Right atrium auricular region (tissue), 2 donors: ENCODE measurements at regions not wholly inside any gene's neighbourhood (a gene's known extent, or its start where the extent isn't known, plus 50 kb on each side); places are given as distances from the start of the nearest gene placed in this dataset.

Source experiments
- DNase-seq: peaks from one replicate; pipeline ENCODE4 v3.0.0-alpha.2; 2019; ENCODE audit warnings: low spot score
- H3K27ac ChIP-seq, 2 donors: fragments of 200-600 bp; sonication (generic); 1 replicate in 1 of 2; 2 replicates in 1 of 2; pipeline ENCODE4 v1.5.1; 2016 to 2019
- H3K27me3 ChIP-seq, 2 donors: fragments of 200-600 bp; sonication (generic); one replicate each; pipeline versions ENCODE4 v1.5.1 to v1.6.0; 2017 to 2019
- H3K36me3 ChIP-seq: fragments of 200-600 bp; sonication (generic); one replicate; pipeline ENCODE4 v1.5.1; 2016
- H3K4me1 ChIP-seq, 2 donors: fragments of 200-600 bp; sonication (generic); one replicate each; pipeline versions ENCODE4 v1.5.1 to v1.6.0; 2017 to 2019
- H3K4me3 ChIP-seq, 2 donors: fragments of 200-600 bp; sonication (generic); 1 replicate in 1 of 2; 2 replicates in 1 of 2; pipeline ENCODE4 v1.5.1; 2017 to 2019; ENCODE audit warnings: mild to moderate bottlenecking in 1 of 2, moderate library complexity in 1 of 2
- H3K9me3 ChIP-seq, 2 donors: fragments of 200-600 bp; sonication (generic); one replicate each; pipeline ENCODE4 v1.5.1; 2019
- CTCF ChIP-seq, 2 donors: fragments of 200-600 bp; sonication (generic); IDR thresholded peaks; one replicate each; pipeline ENCODE4 v1.5.1; 2019; ENCODE audit warnings: antibody characterized with exemption in 2 of 2

GRCh38 chr5:171619744-171620143, 165.9 kb upstream of the SMIM23 start:
- Histone ChIP-seq H3K4me1 (no peaks in the 10 kb centered on the region), H3K36me3 (no peaks in the 10 kb centered on the region), H3K27ac (no peak overlapping the region), H3K4me3 (no peak overlapping the region), H3K27me3 (no peaks in the 10 kb centered on the region), H3K9me3 (no peaks in the 10 kb centered on the region)
- TF ChIP-seq CTCF (IDR thresholded peaks at IDR 0.05) = no peak
- no peak for DNase-seq

GRCh38 chr5:171622010-171622409, 163.6 kb upstream of the SMIM23 start:
- Histone ChIP-seq H3K27me3 (no peaks in the 10 kb centered on the region), H3K27ac (no peak overlapping the region), H3K4me3 (no peak overlapping the region), H3K4me1 (no peaks in the 10 kb centered on the region), H3K36me3 (no peaks in the 10 kb centered on the region), H3K9me3 (no peaks in the 10 kb centered on the region)
- DNase-seq = no peak
- no peak for TF ChIP-seq CTCF (IDR thresholded peaks at IDR 0.05)

GRCh38 chr5:171623107-171623506, 162.5 kb upstream of the SMIM23 start:
- no peaks in the 10 kb centered on the region for H3K27me3 ChIP-seq
- H3K4me3 ChIP-seq = no peak overlapping the region
- DNase-seq = no peak
- H3K4me1 ChIP-seq = no peaks in the 10 kb centered on the region
- no peak overlapping the region for H3K27ac ChIP-seq
- TF ChIP-seq CTCF (IDR thresholded peaks at IDR 0.05) = no peak
- H3K36me3 ChIP-seq = no peaks in the 10 kb centered on the region
- no peaks in the 10 kb centered on the region for H3K9me3 ChIP-seq

GRCh38 chr5:171623551-171624097, 162.0 kb upstream of the SMIM23 start:
- DNase-seq = no peak
- Histone ChIP-seq H3K27me3 (no peaks in the 10 kb centered on the region), H3K9me3 (no peaks in the 10 kb centered on the region), H3K4me1 (no peaks in the 10 kb centered on the region), H3K27ac (no peak overlapping the region), H3K36me3 (no peaks in the 10 kb centered on the region), H3K4me3 (no peak overlapping the region)
- TF ChIP-seq CTCF (IDR thresholded peaks at IDR 0.05) = no peak

GRCh38 chr5:171624396-171624795, 161.2 kb upstream of the SMIM23 start:
- TF ChIP-seq CTCF (IDR thresholded peaks at IDR 0.05) = no peak
- no peak for DNase-seq
- Histone ChIP-seq H3K4me3 (no peak overlapping the region), H3K9me3 (no peaks in the 10 kb centered on the region), H3K27ac (no peak overlapping the region), H3K36me3 (no peaks in the 10 kb centered on the region), H3K4me1 (peaks cover 0 to 3% of the 10 kb centered on the region in 2 donors), H3K27me3 (no peaks in the 10 kb centered on the region)

- no peaks in the 10 kb centered on the region for H3K36me3 ChIP-seq
- no peak overlapping the region for H3K27ac ChIP-seq
- DNase-seq = no peak
- H3K4me3 ChIP-seq = no peak overlapping the region
- no peaks in the 10 kb centered on the region for H3K9me3 ChIP-seq
- H3K4me1 ChIP-seq = peaks cover 0 to 12% of the 10 kb centered on the region in 2 donors
- H3K27me3 ChIP-seq = no peaks in the 10 kb centered on the region
- TF ChIP-seq CTCF (IDR thresholded peaks at IDR 0.05) = no peak
Measured at GRCh38 chr5:171625646-171626045, 160.0 kb upstream of the SMIM23 start.
